WTC11 (cell line): ENCODE measurements at regions not wholly inside any gene's neighbourhood (a gene's known extent, or its start where the extent isn't known, plus 50 kb on each side); places are given as distances from the start of the nearest gene placed in this dataset.

Experiments used
- ATAC-seq: fragments of 200-7000 bp; cut with Tn5 transposase; 2 replicates; pipeline ENCODE4 v1.10.0; 2021; ENCODE audit warnings: mild to moderate bottlenecking, moderate library complexity
- CTCF ChIA-PET: fragments of 300-600 bp; sonication (Branson Sonifier 250); formaldehyde crosslinking; loops from one replicate; lab custom pipeline; 2021; ENCODE audit warnings: antibody characterized with exemption; lab: Charles Lee
- POLR2A ChIA-PET: fragments of 350-600 bp; sonication (Branson Sonifier 250); formaldehyde crosslinking; loops from one replicate; lab custom pipeline; 2021; ENCODE audit warnings: antibody characterized with exemption; lab: Charles Lee
- DNase-seq: peaks from one replicate; pipeline ENCODE4 v3.0.0; 2021; ENCODE audit warnings: low spot score
- H3K27ac Mint-ChIP-seq: 2 replicates; pipeline ENCODE4 v1.8.0; 2021; ENCODE audit warnings: mixed read lengths
- H3K27me3 Mint-ChIP-seq: 2 replicates; pipeline ENCODE4 v1.8.0; 2021; ENCODE audit warnings: low read depth, mild to moderate bottlenecking, moderate library complexity, mixed read lengths
- H3K36me3 Mint-ChIP-seq: 2 replicates; pipeline ENCODE4 v1.8.0; 2021; ENCODE audit warnings: mixed read lengths
- H3K4me1 Mint-ChIP-seq: 2 replicates; pipeline ENCODE4 v1.8.0; 2022; ENCODE audit warnings: mixed read lengths
- H3K4me3 Mint-ChIP-seq: 2 replicates; pipeline ENCODE4 v1.8.0; 2021; ENCODE audit warnings: mild to moderate bottlenecking, moderate library complexity, mixed read lengths
- H3K9me3 Mint-ChIP-seq: 2 replicates; pipeline ENCODE4 v1.8.0; 2021; ENCODE audit warnings: mixed read lengths
- CREB1 ChIP-seq: sonication (generic); formaldehyde crosslinking; IDR thresholded peaks from 2 replicates; pipeline ENCODE4 v1.8.0; 2023; ENCODE audit warnings: mild to moderate bottlenecking, missing genetic modification reagents
- ESRRA ChIP-seq: sonication (generic); formaldehyde crosslinking; IDR thresholded peaks from 2 replicates; pipeline ENCODE4 v1.8.1; 2022; ENCODE audit warnings: mild to moderate bottlenecking, missing genetic modification reagents, borderline replicate concordance
- GABPB1 ChIP-seq: sonication (generic); formaldehyde crosslinking; IDR thresholded peaks from 2 replicates; pipeline ENCODE4 v1.8.1; 2023; ENCODE audit warnings: mild to moderate bottlenecking, missing genetic modification reagents
- MYBL2 ChIP-seq: sonication (generic); formaldehyde crosslinking; IDR thresholded peaks from 2 replicates; pipeline ENCODE4 v1.8.1; 2023; ENCODE audit warnings: mild to moderate bottlenecking, moderate library complexity, missing genetic modification reagents
- NR1H2 ChIP-seq: sonication (generic); formaldehyde crosslinking; IDR thresholded peaks from 2 replicates; pipeline ENCODE4 v1.9.0; 2021; ENCODE audit warnings: mild to moderate bottlenecking, moderate library complexity, missing genetic modification reagents
- TCF7 ChIP-seq: sonication (generic); formaldehyde crosslinking; IDR thresholded peaks from 2 replicates; pipeline ENCODE4 v1.8.0; 2022; ENCODE audit warnings: mild to moderate bottlenecking, low read depth, missing genetic modification reagents, moderate library complexity
- TF ChIP-seq, protein P1 (sequence below): sonication (generic); formaldehyde crosslinking; conservative IDR thresholded peaks from 2 replicates; pipeline ENCODE4 v1.8.1; 2023; ENCODE audit warnings: mild to moderate bottlenecking, low read depth, missing genetic modification reagents, moderate library complexity
- TF ChIP-seq, protein P2 (sequence below): sonication (generic); formaldehyde crosslinking; IDR thresholded peaks from 2 replicates; pipeline ENCODE4 v1.8.1; 2023; ENCODE audit warnings: mild to moderate bottlenecking, missing genetic modification reagents, borderline replicate concordance
- TF ChIP-seq, protein P3 (sequence below): sonication (generic); formaldehyde crosslinking; IDR thresholded peaks from 2 replicates; pipeline ENCODE4 v1.8.0; 2023; ENCODE audit warnings: missing genetic modification reagents, mild to moderate bottlenecking, borderline replicate concordance
- TF ChIP-seq, protein P4 (sequence below): fragments of 250-450 bp; sonication (Bioruptor Pico); IDR thresholded peaks from 2 replicates; pipeline ENCODE4 v1.9.0; 2021; ENCODE audit warnings: moderate library complexity, mild to moderate bottlenecking, inconsistent platforms, borderline replicate concordance

DNA sequence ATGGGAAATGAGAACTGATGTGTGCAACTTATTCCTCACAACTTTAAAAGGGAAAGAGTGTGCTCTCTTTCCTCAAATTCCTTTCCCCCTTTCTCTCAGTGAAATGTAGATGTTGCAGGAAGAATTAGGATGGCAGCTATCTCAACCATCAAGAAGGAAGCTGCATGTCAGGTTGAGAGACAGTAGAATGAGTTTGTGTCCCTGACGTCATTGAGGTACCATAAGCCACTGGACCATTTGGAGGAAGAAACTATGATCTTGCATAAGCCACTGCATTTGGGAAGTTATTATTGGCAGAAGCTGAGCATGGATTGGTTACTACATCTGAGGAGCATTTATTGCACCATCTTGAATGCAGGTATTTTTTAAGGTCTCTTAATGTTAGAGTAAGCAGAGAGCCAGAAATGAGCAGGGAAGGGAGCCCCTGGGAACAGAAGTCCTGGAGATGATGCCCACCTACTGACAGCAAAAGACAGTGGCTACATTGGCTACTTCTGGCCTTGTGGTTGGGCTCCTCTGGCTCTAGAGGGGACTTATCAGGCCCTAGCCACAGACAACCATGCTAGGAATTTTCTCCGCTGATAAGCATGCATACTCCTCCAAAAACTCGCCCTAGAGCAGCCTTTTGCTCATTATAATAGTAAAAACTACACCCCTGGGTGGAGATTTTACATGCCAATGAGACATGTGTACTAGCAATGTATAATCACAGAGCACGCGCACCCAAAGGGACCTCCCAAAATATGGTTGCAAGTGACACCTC, 249.0 kb upstream of the SALL1 start:
- TF ChIP-seq, protein P1, sequence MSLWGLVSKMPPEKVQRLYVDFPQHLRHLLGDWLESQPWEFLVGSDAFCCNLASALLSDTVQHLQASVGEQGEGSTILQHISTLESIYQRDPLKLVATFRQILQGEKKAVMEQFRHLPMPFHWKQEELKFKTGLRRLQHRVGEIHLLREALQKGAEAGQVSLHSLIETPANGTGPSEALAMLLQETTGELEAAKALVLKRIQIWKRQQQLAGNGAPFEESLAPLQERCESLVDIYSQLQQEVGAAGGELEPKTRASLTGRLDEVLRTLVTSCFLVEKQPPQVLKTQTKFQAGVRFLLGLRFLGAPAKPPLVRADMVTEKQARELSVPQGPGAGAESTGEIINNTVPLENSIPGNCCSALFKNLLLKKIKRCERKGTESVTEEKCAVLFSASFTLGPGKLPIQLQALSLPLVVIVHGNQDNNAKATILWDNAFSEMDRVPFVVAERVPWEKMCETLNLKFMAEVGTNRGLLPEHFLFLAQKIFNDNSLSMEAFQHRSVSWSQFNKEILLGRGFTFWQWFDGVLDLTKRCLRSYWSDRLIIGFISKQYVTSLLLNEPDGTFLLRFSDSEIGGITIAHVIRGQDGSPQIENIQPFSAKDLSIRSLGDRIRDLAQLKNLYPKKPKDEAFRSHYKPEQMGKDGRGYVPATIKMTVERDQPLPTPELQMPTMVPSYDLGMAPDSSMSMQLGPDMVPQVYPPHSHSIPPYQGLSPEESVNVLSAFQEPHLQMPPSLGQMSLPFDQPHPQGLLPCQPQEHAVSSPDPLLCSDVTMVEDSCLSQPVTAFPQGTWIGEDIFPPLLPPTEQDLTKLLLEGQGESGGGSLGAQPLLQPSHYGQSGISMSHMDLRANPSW (CRISPR knock-in tag) = no peak
- no peak for TF ChIP-seq CREB1 (CRISPR knock-in tag)
- TF ChIP-seq, protein P2, sequence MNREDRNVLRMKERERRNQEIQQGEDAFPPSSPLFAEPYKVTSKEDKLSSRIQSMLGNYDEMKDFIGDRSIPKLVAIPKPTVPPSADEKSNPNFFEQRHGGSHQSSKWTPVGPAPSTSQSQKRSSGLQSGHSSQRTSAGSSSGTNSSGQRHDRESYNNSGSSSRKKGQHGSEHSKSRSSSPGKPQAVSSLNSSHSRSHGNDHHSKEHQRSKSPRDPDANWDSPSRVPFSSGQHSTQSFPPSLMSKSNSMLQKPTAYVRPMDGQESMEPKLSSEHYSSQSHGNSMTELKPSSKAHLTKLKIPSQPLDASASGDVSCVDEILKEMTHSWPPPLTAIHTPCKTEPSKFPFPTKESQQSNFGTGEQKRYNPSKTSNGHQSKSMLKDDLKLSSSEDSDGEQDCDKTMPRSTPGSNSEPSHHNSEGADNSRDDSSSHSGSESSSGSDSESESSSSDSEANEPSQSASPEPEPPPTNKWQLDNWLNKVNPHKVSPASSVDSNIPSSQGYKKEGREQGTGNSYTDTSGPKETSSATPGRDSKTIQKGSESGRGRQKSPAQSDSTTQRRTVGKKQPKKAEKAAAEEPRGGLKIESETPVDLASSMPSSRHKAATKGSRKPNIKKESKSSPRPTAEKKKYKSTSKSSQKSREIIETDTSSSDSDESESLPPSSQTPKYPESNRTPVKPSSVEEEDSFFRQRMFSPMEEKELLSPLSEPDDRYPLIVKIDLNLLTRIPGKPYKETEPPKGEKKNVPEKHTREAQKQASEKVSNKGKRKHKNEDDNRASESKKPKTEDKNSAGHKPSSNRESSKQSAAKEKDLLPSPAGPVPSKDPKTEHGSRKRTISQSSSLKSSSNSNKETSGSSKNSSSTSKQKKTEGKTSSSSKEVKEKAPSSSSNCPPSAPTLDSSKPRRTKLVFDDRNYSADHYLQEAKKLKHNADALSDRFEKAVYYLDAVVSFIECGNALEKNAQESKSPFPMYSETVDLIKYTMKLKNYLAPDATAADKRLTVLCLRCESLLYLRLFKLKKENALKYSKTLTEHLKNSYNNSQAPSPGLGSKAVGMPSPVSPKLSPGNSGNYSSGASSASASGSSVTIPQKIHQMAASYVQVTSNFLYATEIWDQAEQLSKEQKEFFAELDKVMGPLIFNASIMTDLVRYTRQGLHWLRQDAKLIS (CRISPR knock-in tag) = no peak
- TF ChIP-seq, protein P3, sequence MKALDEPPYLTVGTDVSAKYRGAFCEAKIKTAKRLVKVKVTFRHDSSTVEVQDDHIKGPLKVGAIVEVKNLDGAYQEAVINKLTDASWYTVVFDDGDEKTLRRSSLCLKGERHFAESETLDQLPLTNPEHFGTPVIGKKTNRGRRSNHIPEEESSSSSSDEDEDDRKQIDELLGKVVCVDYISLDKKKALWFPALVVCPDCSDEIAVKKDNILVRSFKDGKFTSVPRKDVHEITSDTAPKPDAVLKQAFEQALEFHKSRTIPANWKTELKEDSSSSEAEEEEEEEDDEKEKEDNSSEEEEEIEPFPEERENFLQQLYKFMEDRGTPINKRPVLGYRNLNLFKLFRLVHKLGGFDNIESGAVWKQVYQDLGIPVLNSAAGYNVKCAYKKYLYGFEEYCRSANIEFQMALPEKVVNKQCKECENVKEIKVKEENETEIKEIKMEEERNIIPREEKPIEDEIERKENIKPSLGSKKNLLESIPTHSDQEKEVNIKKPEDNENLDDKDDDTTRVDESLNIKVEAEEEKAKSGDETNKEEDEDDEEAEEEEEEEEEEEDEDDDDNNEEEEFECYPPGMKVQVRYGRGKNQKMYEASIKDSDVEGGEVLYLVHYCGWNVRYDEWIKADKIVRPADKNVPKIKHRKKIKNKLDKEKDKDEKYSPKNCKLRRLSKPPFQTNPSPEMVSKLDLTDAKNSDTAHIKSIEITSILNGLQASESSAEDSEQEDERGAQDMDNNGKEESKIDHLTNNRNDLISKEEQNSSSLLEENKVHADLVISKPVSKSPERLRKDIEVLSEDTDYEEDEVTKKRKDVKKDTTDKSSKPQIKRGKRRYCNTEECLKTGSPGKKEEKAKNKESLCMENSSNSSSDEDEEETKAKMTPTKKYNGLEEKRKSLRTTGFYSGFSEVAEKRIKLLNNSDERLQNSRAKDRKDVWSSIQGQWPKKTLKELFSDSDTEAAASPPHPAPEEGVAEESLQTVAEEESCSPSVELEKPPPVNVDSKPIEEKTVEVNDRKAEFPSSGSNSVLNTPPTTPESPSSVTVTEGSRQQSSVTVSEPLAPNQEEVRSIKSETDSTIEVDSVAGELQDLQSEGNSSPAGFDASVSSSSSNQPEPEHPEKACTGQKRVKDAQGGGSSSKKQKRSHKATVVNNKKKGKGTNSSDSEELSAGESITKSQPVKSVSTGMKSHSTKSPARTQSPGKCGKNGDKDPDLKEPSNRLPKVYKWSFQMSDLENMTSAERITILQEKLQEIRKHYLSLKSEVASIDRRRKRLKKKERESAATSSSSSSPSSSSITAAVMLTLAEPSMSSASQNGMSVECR (CRISPR knock-in tag) = no peak
- TF ChIP-seq MYBL2 (CRISPR knock-in tag) = no peak
- TF ChIP-seq, protein P4, sequence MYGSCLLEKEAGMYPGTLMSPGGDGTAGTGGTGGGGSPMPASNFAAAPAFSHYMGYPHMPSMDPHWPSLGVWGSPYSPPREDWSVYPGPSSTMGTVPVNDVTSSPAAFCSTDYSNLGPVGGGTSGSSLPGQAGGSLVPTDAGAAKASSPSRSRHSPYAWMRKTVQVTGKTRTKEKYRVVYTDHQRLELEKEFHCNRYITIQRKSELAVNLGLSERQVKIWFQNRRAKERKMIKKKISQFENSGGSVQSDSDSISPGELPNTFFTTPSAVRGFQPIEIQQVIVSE (CRISPR knock-in tag) = no peak
- POLR2A ChIA-PET = no interaction called here
- CTCF ChIA-PET = no interaction called here
- Mint-ChIP-seq H3K27ac (no peak overlapping the region), H3K4me1 (no peaks in the 10 kb centered on the region), H3K36me3 (peaks cover 33% of the 10 kb centered on the region), H3K27me3 (peaks cover 3% of the 10 kb centered on the region), H3K9me3 (peaks cover 52% of the 10 kb centered on the region), H3K4me3 (no peak overlapping the region)
- no peak for ATAC-seq
- no peak for DNase-seq

DNA sequence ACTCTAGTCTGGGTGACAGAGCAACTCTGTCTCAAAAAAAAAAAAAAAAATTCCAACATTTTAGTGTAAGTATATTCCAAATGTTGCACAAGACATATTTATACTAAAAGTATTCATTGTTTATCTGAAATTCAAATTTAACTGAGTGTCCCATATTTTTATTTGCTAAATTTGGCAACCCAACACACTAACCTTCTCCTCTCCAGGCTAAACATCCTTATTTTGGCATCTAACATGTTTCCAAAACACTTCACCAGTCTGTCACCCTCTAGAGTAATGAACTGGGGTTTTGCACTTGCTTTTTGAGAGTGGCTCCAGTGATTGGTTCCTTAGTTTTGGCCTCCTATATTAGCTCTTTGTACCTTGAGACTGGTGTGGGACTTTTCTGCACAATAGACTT, 243.4 kb upstream of the SALL1 start:
- H3K27me3 Mint-ChIP-seq = no peaks in the 10 kb centered on the region; the same call in 1 of the 2 replicates
- POLR2A ChIA-PET = no interaction called here
- no peak for DNase-seq

More for the DNA sequence above, 243.4 kb upstream of the SALL1 start:
- Mint-ChIP-seq H3K4me3 (no peak overlapping the region), H3K27ac (no peak overlapping the region), H3K36me3 (peaks cover 12% of the 10 kb centered on the region), H3K9me3 (peaks cover 23% of the 10 kb centered on the region), H3K4me1 (peaks cover 42% of the 10 kb centered on the region)
- TF ChIP-seq ESRRA (no peak), TCF7 (CRISPR knock-in tag) (no peak), GABPB1 (CRISPR knock-in tag) (no peak), NR1H2 (CRISPR knock-in tag) (no peak)
- CTCF ChIA-PET = interaction anchor here (0.7 kb wide), 1 partner anchor 588 kb away, joined by 3 read pairs; no protein-coding TSS in a partner anchor
- ATAC-seq = no peak
